ENCODE measurements at regions not wholly inside any gene's neighbourhood (a gene's known extent, or its start where the extent isn't known, plus 50 kb on each side); places are given as distances from the start of the nearest gene placed in this dataset.
"Not testable (repeated sequence)": the region's sequence is repeated elsewhere in the genome, so short reads cannot be mapped to it uniquely, and the experiment has no call there.

- no peaks in the 10 kb centered on the region for H3K36me3 ChIP-seq (ENCODE audit: control insufficient read depth, insufficient read depth, low read length)
- H3K9ac ChIP-seq (ENCODE audit: low read length) = no peak overlapping the region
- H3K4me3 ChIP-seq (ENCODE audit: low read length) = no peak overlapping the region
- no peaks in the 10 kb centered on the region for H3K27me3 ChIP-seq (ENCODE audit: control insufficient read depth, insufficient read depth, low read length)
- H3K4me1 ChIP-seq (ENCODE audit: control insufficient read depth, insufficient read depth, low read length) = no peaks in the 10 kb centered on the region
- H3K9me3 ChIP-seq (ENCODE audit: control insufficient read depth, low read length) = no peaks in the 10 kb centered on the region
Observed at GRCh38 chr9:107784235-107784958, 294.8 kb upstream of the KLF4 start.

GRCh38 chr9:107782789-107783188, 293.2 kb upstream of the KLF4 start:
- no peaks in the 10 kb centered on the region for H3K9me3 ChIP-seq (ENCODE audit: control insufficient read depth, low read length)
- no peaks in the 10 kb centered on the region for H3K36me3 ChIP-seq (ENCODE audit: control insufficient read depth, insufficient read depth, low read length)
- H3K27me3 ChIP-seq (ENCODE audit: control insufficient read depth, insufficient read depth, low read length) = no peaks in the 10 kb centered on the region
- H3K4me3 ChIP-seq (ENCODE audit: low read length) = no peak overlapping the region
- H3K4me1 ChIP-seq (ENCODE audit: control insufficient read depth, insufficient read depth, low read length) = no peaks in the 10 kb centered on the region
- H3K9ac ChIP-seq (ENCODE audit: low read length) = no peak overlapping the region

- Histone ChIP-seq H3K36me3 (ENCODE audit: control insufficient read depth, insufficient read depth, low read length) (no peaks in the 10 kb centered on the region), H3K4me3 (ENCODE audit: low read length) (no peak overlapping the region), H3K27me3 (ENCODE audit: control insufficient read depth, insufficient read depth, low read length) (no peaks in the 10 kb centered on the region), H3K9ac (ENCODE audit: low read length) (no peak overlapping the region), H3K4me1 (ENCODE audit: control insufficient read depth, insufficient read depth, low read length) (no peaks in the 10 kb centered on the region), H3K9me3 (ENCODE audit: control insufficient read depth, low read length) (no peaks in the 10 kb centered on the region)
Observed at GRCh38 chr9:107782381-107782780, 292.8 kb upstream of the KLF4 start.

- Histone ChIP-seq H3K4me1 (ENCODE audit: control insufficient read depth, insufficient read depth, low read length) (no peaks in the 10 kb centered on the region), H3K9ac (ENCODE audit: low read length) (no peak overlapping the region), H3K36me3 (ENCODE audit: control insufficient read depth, insufficient read depth, low read length) (no peaks in the 10 kb centered on the region), H3K9me3 (ENCODE audit: control insufficient read depth, low read length) (no peaks in the 10 kb centered on the region), H3K27me3 (ENCODE audit: control insufficient read depth, insufficient read depth, low read length) (no peaks in the 10 kb centered on the region), H3K4me3 (ENCODE audit: low read length) (no peak overlapping the region)
Observed at GRCh38 chr9:107780960-107781359, 291.4 kb upstream of the KLF4 start.

- H3K36me3 ChIP-seq (ENCODE audit: control insufficient read depth, insufficient read depth, low read length) = no peaks in the 10 kb centered on the region
- H3K4me3 ChIP-seq (ENCODE audit: low read length) = no peak overlapping the region
- no peak overlapping the region for H3K9ac ChIP-seq (ENCODE audit: low read length)
- H3K4me1 ChIP-seq (ENCODE audit: control insufficient read depth, insufficient read depth, low read length) = no peaks in the 10 kb centered on the region
- H3K27me3 ChIP-seq (ENCODE audit: control insufficient read depth, insufficient read depth, low read length) = no peaks in the 10 kb centered on the region
- no peaks in the 10 kb centered on the region for H3K9me3 ChIP-seq (ENCODE audit: control insufficient read depth, low read length)
Observed at GRCh38 chr9:107779731-107780130, 290.2 kb upstream of the KLF4 start.

- Histone ChIP-seq H3K4me3 (ENCODE audit: low read length) (no peak overlapping the region), H3K9me3 (ENCODE audit: control insufficient read depth, low read length) (no peaks in the 10 kb centered on the region)
Observed at GRCh38 chr9:107778661-107779060, 289.1 kb upstream of the KLF4 start.

GRCh38 chr9:107774099-107774498, 284.5 kb upstream of the KLF4 start:
- not testable (repeated sequence) for H3K9ac ChIP-seq (ENCODE audit: low read length); H3K36me3 ChIP-seq (ENCODE audit: control insufficient read depth, insufficient read depth, low read length); H3K4me3 ChIP-seq (ENCODE audit: low read length); H3K4me1 ChIP-seq (ENCODE audit: control insufficient read depth, insufficient read depth, low read length); H3K27me3 ChIP-seq (ENCODE audit: control insufficient read depth, insufficient read depth, low read length); H3K9me3 ChIP-seq (ENCODE audit: control insufficient read depth, low read length)

More at GRCh38 chr9:107778661-107779060, 289.1 kb upstream of the KLF4 start:
- no peaks in the 10 kb centered on the region for H3K4me1 ChIP-seq (ENCODE audit: control insufficient read depth, insufficient read depth, low read length)
- no peak overlapping the region for H3K9ac ChIP-seq (ENCODE audit: low read length)
- H3K27me3 ChIP-seq (ENCODE audit: control insufficient read depth, insufficient read depth, low read length) = no peaks in the 10 kb centered on the region
- H3K36me3 ChIP-seq (ENCODE audit: control insufficient read depth, insufficient read depth, low read length) = no peaks in the 10 kb centered on the region

GRCh38 chr9:107772988-107773387, 283.4 kb upstream of the KLF4 start:
- no peaks in the 10 kb centered on the region for H3K27me3 ChIP-seq (ENCODE audit: control insufficient read depth, insufficient read depth, low read length)
- no peak overlapping the region for H3K4me3 ChIP-seq (ENCODE audit: low read length)
- no peak overlapping the region for H3K9ac ChIP-seq (ENCODE audit: low read length)
- H3K9me3 ChIP-seq (ENCODE audit: control insufficient read depth, low read length) = no peaks in the 10 kb centered on the region
- no peaks in the 10 kb centered on the region for H3K4me1 ChIP-seq (ENCODE audit: control insufficient read depth, insufficient read depth, low read length)
- no peaks in the 10 kb centered on the region for H3K36me3 ChIP-seq (ENCODE audit: control insufficient read depth, insufficient read depth, low read length)

- H3K27me3 ChIP-seq (ENCODE audit: control insufficient read depth, insufficient read depth, low read length) = no peaks in the 10 kb centered on the region
- H3K9ac ChIP-seq (ENCODE audit: low read length) = no peak overlapping the region
- H3K4me3 ChIP-seq (ENCODE audit: low read length) = no peak overlapping the region
- no peaks in the 10 kb centered on the region for H3K9me3 ChIP-seq (ENCODE audit: control insufficient read depth, low read length)
- no peaks in the 10 kb centered on the region for H3K4me1 ChIP-seq (ENCODE audit: control insufficient read depth, insufficient read depth, low read length)
- H3K36me3 ChIP-seq (ENCODE audit: control insufficient read depth, insufficient read depth, low read length) = no peaks in the 10 kb centered on the region
Observed at GRCh38 chr9:107770716-107771115, 281.1 kb upstream of the KLF4 start.

- no peaks in the 10 kb centered on the region for H3K36me3 ChIP-seq (ENCODE audit: control insufficient read depth, insufficient read depth, low read length)
- no peaks in the 10 kb centered on the region for H3K27me3 ChIP-seq (ENCODE audit: control insufficient read depth, insufficient read depth, low read length)
- no peaks in the 10 kb centered on the region for H3K4me1 ChIP-seq (ENCODE audit: control insufficient read depth, insufficient read depth, low read length)
- H3K4me3 ChIP-seq (ENCODE audit: low read length) = no peak overlapping the region
- no peaks in the 10 kb centered on the region for H3K9me3 ChIP-seq (ENCODE audit: control insufficient read depth, low read length)
- no peak overlapping the region for H3K9ac ChIP-seq (ENCODE audit: low read length)
Observed at GRCh38 chr9:107768224-107768623, 278.7 kb upstream of the KLF4 start.

- H3K27me3 ChIP-seq (ENCODE audit: control insufficient read depth, insufficient read depth, low read length) = no peaks in the 10 kb centered on the region
- H3K4me1 ChIP-seq (ENCODE audit: control insufficient read depth, insufficient read depth, low read length) = no peaks in the 10 kb centered on the region
- no peaks in the 10 kb centered on the region for H3K36me3 ChIP-seq (ENCODE audit: control insufficient read depth, insufficient read depth, low read length)
- no peak overlapping the region for H3K4me3 ChIP-seq (ENCODE audit: low read length)
- H3K9me3 ChIP-seq (ENCODE audit: control insufficient read depth, low read length) = no peaks in the 10 kb centered on the region
- no peak overlapping the region for H3K9ac ChIP-seq (ENCODE audit: low read length)
Observed at GRCh38 chr9:107767711-107768110, 278.1 kb upstream of the KLF4 start.

GRCh38 chr9:107763469-107763868, 273.9 kb upstream of the KLF4 start:
- not testable (repeated sequence) for H3K4me3 ChIP-seq (ENCODE audit: low read length); H3K9ac ChIP-seq (ENCODE audit: low read length); H3K4me1 ChIP-seq (ENCODE audit: control insufficient read depth, insufficient read depth, low read length); H3K9me3 ChIP-seq (ENCODE audit: control insufficient read depth, low read length); H3K27me3 ChIP-seq (ENCODE audit: control insufficient read depth, insufficient read depth, low read length); H3K36me3 ChIP-seq (ENCODE audit: control insufficient read depth, insufficient read depth, low read length)

- Histone ChIP-seq H3K4me1 (ENCODE audit: control insufficient read depth, insufficient read depth, low read length) (no peaks in the 10 kb centered on the region), H3K36me3 (ENCODE audit: control insufficient read depth, insufficient read depth, low read length) (no peaks in the 10 kb centered on the region), H3K4me3 (ENCODE audit: low read length) (no peak overlapping the region), H3K9me3 (ENCODE audit: control insufficient read depth, low read length) (no peaks in the 10 kb centered on the region), H3K27me3 (ENCODE audit: control insufficient read depth, insufficient read depth, low read length) (no peaks in the 10 kb centered on the region), H3K9ac (ENCODE audit: low read length) (no peak overlapping the region)
Observed at GRCh38 chr9:107761307-107761706, 271.7 kb upstream of the KLF4 start.

All from mucosa of stomach (tissue), 1 donor.